ENCODE measurements at regions not wholly inside any gene's neighbourhood (a gene's known extent, or its start where the extent isn't known, plus 50 kb on each side); places are given as distances from the start of the nearest gene placed in this dataset.

DNA sequence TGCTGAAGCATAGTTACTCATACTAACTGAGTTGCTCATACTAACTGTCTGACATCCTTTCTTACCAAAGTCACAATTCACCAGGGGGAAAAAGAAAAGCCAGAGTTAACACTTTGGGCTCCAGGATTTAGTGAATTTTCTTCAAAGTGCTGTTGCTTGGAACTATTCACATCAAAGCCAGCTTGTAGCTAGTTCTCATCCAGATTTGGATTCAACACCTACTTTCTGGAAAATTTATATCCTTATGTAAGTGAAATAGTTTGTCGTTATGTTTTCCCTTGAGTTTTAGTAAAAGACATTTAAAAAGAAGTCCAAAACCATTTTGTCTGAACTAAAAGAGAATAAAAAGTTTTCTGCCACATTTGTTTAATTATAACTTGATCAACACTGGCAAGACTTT lies 264.6 kb downstream of the BRINP2 start:
- TF ChIP-seq, protein P1, sequence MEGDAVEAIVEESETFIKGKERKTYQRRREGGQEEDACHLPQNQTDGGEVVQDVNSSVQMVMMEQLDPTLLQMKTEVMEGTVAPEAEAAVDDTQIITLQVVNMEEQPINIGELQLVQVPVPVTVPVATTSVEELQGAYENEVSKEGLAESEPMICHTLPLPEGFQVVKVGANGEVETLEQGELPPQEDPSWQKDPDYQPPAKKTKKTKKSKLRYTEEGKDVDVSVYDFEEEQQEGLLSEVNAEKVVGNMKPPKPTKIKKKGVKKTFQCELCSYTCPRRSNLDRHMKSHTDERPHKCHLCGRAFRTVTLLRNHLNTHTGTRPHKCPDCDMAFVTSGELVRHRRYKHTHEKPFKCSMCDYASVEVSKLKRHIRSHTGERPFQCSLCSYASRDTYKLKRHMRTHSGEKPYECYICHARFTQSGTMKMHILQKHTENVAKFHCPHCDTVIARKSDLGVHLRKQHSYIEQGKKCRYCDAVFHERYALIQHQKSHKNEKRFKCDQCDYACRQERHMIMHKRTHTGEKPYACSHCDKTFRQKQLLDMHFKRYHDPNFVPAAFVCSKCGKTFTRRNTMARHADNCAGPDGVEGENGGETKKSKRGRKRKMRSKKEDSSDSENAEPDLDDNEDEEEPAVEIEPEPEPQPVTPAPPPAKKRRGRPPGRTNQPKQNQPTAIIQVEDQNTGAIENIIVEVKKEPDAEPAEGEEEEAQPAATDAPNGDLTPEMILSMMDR (IDR thresholded peaks at IDR 0.05; ENCODE audit: insufficient read depth, missing control alignments) = no peak
- FAIRE-seq (no peak), DNase-seq (ENCODE audit: insufficient read length, low spot score) (no peak)

DNA sequence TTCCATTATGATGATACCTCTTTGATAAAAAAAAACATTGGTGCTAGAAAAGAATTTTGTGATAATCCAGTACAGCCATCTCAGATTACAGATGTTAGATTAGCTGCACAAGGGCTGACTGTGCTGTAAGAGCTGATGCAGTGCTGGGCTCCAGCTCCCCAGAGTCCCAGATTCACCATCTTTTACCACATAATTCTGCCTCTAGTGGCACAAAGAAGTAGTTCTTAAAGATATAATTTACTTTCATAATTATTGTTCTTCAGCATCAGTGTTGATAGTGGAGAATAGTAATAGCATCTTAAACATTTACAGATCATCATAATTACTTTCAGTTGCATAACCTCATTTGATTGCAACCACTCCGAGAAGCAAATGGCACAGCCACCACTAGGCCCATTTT lies 262.1 kb downstream of the BRINP2 start:
- FAIRE-seq (no peak), DNase-seq (ENCODE audit: insufficient read length, low spot score) (no peak)
- TF ChIP-seq, protein P1 (IDR thresholded peaks at IDR 0.05; ENCODE audit: insufficient read depth, missing control alignments) = no peak

DNA sequence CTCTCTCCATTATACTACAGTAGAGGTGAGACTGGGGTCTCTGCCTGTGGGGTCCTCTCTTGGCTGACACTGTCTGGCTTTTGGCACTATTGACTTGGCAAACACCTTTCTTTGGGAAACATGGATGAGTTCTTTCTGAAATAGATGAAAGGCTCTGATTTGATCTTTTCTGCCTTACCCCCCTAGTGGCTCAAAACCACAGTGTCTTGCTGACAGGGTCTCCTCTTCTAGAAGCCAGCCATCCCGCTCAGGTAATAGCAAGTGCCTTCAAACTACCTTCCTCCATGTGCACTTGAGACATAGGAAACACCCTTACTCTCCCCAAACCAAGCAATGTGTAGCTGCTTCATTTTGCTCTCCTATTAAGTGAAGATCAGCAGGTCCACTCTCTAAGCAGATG lies 260.4 kb downstream of the BRINP2 start:
- no peak for DNase-seq (ENCODE audit: insufficient read length, low spot score)
- TF ChIP-seq, protein P1 (IDR thresholded peaks at IDR 0.05; ENCODE audit: insufficient read depth, missing control alignments) = no peak
- FAIRE-seq = no peak

DNA sequence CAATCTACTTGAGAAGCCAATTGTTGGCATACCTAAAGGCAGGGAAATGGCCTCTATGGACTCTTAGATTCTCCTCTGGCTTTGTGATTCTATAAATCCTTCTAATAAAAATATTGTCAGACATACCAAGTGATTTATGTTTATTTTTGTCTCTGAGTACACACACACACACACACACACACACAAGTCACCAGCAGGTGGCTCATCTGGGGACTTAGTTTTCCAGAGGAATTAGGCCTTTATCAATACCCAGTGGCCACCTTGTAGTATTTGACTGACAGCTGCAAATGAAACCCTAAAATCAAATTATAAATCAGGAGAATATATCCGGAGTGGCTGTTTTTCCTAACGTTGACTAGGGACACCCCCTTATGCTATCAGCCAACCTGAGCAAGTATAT lies 258.5 kb downstream of the BRINP2 start:
- TF ChIP-seq, protein P1 (IDR thresholded peaks at IDR 0.05; ENCODE audit: insufficient read depth, missing control alignments) = peak; percentile 2
- FAIRE-seq (peak; percentile 67), DNase-seq (ENCODE audit: insufficient read length, low spot score) (no peak)

DNA sequence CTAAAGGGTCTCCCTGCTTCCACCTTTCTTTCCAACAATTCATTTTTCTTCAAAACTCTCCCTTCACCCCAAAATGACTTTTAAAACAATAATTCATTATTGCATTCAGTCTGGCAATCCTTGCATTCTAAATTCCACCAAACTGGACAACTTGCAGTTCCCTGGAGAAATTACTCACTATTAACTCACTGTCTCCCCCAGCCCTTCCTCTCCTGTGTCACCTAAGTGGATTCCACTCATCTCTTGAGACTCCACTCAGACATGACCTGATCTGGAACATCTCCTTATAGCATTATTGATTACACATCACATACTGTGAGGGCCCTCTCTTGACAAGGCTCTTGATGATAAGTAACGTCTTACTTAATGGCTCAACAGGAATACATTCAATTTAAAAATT lies 257.1 kb downstream of the BRINP2 start:
- DNase-seq (ENCODE audit: insufficient read length, low spot score) (no peak), FAIRE-seq (peak; percentile 64)

DNA sequence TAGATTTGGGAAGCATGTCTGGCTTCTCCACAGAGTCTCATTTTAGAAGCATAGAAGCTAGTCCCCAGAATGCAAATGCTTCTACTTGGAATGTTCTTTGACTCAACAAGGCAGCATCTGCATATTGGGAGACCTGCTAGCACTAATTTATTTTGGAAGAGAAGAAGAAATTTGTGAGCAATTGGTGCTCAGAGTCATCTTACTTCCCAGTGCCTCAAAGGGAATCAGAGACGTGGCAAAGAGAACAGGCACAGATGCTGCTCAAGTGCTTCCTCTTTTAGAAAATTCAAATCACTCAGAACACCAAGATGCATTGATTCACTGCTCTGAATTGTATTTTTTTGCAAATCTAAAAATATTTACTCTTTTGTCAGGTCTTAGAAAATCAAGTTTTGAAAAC lies 255.7 kb downstream of the BRINP2 start:
- no peak for DNase-seq (ENCODE audit: insufficient read length, low spot score)
- TF ChIP-seq, protein P1 (IDR thresholded peaks at IDR 0.05; ENCODE audit: insufficient read depth, missing control alignments) = no peak
- FAIRE-seq = no peak

More for the DNA sequence above, 257.1 kb downstream of the BRINP2 start:
- TF ChIP-seq, protein P1 (IDR thresholded peaks at IDR 0.05; ENCODE audit: insufficient read depth, missing control alignments) = no peak

DNA sequence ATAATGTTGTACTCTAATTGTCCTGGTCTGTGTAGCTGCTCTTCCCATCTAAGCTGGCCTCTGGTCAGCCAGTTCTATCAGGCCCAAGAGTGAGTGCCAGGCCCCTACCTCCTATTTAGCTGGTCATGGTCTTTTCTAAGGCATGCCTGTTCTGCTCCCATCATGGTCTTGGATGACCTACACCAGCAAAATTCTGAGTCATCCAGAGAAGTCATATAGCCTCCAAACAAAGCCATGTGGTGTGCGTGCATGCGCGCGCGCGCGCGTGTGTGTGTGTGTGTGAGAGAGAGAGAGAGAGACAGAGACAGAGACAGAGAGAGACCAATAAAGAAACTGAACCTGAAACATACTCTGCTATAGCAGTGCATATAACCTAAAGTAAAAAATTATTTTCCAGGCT lies 254.4 kb downstream of the BRINP2 start:
- TF ChIP-seq, protein P1 (IDR thresholded peaks at IDR 0.05; ENCODE audit: insufficient read depth, missing control alignments) = no peak
- FAIRE-seq = no peak
- no peak for DNase-seq (ENCODE audit: insufficient read length, low spot score)
